Smooth muscle cell (in vitro differentiated cells): ENCODE measurements at regions not wholly inside any gene's neighbourhood (a gene's known extent, or its start where the extent isn't known, plus 50 kb on each side); places are given as distances from the start of the nearest gene placed in this dataset.

Source experiments
- DNase-seq: peaks from one replicate; lab custom pipeline; 2025; ENCODE audit not compliant: unreplicated experiment; lab: John Stamatoyannopoulos, UW
- H2AFZ ChIP-seq: fragments of 200-600 bp; sonication (generic); 2 replicates; pipeline ENCODE4 v1.6.0; 2016; ENCODE audit warnings: antibody characterized with exemption, low read depth, mild to moderate bottlenecking
- H3F3A ChIP-seq: fragments of 200-600 bp; sonication (generic); 2 replicates; pipeline ENCODE4 v1.6.0; 2017; ENCODE audit warnings: antibody characterized with exemption, low read depth
- H3K27ac ChIP-seq: fragments of 200-600 bp; sonication (generic); 2 replicates; pipeline ENCODE4 v1.5.1; 2016; ENCODE audit warnings: low read depth, mild to moderate bottlenecking
- H3K27me3 ChIP-seq: fragments of 200-600 bp; sonication (generic); 2 replicates; pipeline ENCODE4 v1.6.1; 2016; ENCODE audit warnings: low read depth, mild to moderate bottlenecking
- H3K36me3 ChIP-seq: fragments of 200-600 bp; sonication (generic); 2 replicates; pipeline ENCODE4 v1.5.1; 2016; ENCODE audit warnings: low read depth
- H3K4me1 ChIP-seq: fragments of 200-600 bp; sonication (generic); 2 replicates; pipeline ENCODE4 v1.5.1; 2016; ENCODE audit warnings: low read depth
- H3K4me2 ChIP-seq: fragments of 200-600 bp; sonication (generic); 2 replicates; pipeline ENCODE4 v1.6.0; 2016; ENCODE audit warnings: mild to moderate bottlenecking
- H3K4me3 ChIP-seq: fragments of 200-600 bp; sonication (generic); 2 replicates; pipeline ENCODE4 v1.5.1; 2016; ENCODE audit warnings: mild to moderate bottlenecking
- H3K79me2 ChIP-seq: fragments of 200-600 bp; sonication (generic); 2 replicates; pipeline ENCODE4 v1.6.0; 2016; ENCODE audit warnings: low read depth, mild to moderate bottlenecking
- H3K9ac ChIP-seq: fragments of 200-600 bp; sonication (generic); 2 replicates; pipeline ENCODE4 v1.6.0; 2016; ENCODE audit warnings: low read depth
- H3K9me3 ChIP-seq: fragments of 200-600 bp; sonication (generic); replicated peaks from 2 replicates; pipeline ENCODE4 v1.5.1; 2016; ENCODE audit warnings: low read depth
- H4K20me1 ChIP-seq: fragments of 200-600 bp; sonication (generic); 2 replicates; pipeline ENCODE4 v1.6.0; 2016; ENCODE audit warnings: low read depth
- CTCF ChIP-seq: fragments of 200-600 bp; sonication (generic); IDR thresholded peaks from 2 replicates; pipeline ENCODE4 v1.5.1; 2017; ENCODE audit warnings: borderline replicate concordance, mild to moderate bottlenecking, antibody characterized with exemption; ENCODE audit not compliant: insufficient read depth, poor library complexity, severe bottlenecking
- WGBS: methylation state at CpG from one replicate; pipeline ENCODE4 v1.1.7; 2016; ENCODE audit warnings: low lambda C conversion rate; 5-methylcytosine and 5-hydroxymethylcytosine counted together

- Histone ChIP-seq H4K20me1 (no peaks in the 10 kb centered on the region), H3K4me2 (no peak overlapping the region), H3K36me3 (no peaks in the 10 kb centered on the region), H3K4me1 (no peaks in the 10 kb centered on the region), H3F3A (no peaks in the 10 kb centered on the region), H3K27me3 (no peaks in the 10 kb centered on the region), H2AFZ (no peak overlapping the region), H3K9ac (no peak overlapping the region), H3K27ac (no peak overlapping the region), H3K79me2 (no peaks in the 10 kb centered on the region), H3K4me3 (no peak overlapping the region), H3K9me3 (no peaks in the 10 kb centered on the region)
- no peak for DNase-seq
- TF ChIP-seq CTCF, result no peak
- WGBS, result 79% methylated on average over 7 of the region's 7 CpGs
These were observed 379.2 kb upstream of the IRX1 start for GRCh38 chr5:3216386-3216785.

- H4K20me1 ChIP-seq, result no peaks in the 10 kb centered on the region
These were observed 380.7 kb upstream of the IRX1 start for GRCh38 chr5:3214838-3215374.

GRCh38 chr5:3214396-3214795 is 381.2 kb upstream of the IRX1 start:
- no peaks in the 10 kb centered on the region for H4K20me1 ChIP-seq
- H3K27me3 ChIP-seq, result no peaks in the 10 kb centered on the region
- WGBS, result 92% methylated on average over 8 of the region's 8 CpGs
- no peaks in the 10 kb centered on the region for H3F3A ChIP-seq
- TF ChIP-seq CTCF, result no peak
- no peaks in the 10 kb centered on the region for H3K4me1 ChIP-seq
- no peak overlapping the region for H3K4me3 ChIP-seq
- no peaks in the 10 kb centered on the region for H3K79me2 ChIP-seq
- no peaks in the 10 kb centered on the region for H3K36me3 ChIP-seq
- H3K9ac ChIP-seq, result no peak overlapping the region
- no peak for DNase-seq
- no peaks in the 10 kb centered on the region for H3K9me3 ChIP-seq
- no peak overlapping the region for H3K27ac ChIP-seq
- no peak overlapping the region for H3K4me2 ChIP-seq
- no peak overlapping the region for H2AFZ ChIP-seq

More at GRCh38 chr5:3214838-3215374, 380.7 kb upstream of the IRX1 start:
- H3K36me3 ChIP-seq, result no peaks in the 10 kb centered on the region
- no peaks in the 10 kb centered on the region for H3K9me3 ChIP-seq
- no peaks in the 10 kb centered on the region for H3F3A ChIP-seq
- no peak overlapping the region for H3K4me3 ChIP-seq
- H3K9ac ChIP-seq, result no peak overlapping the region
- no peak overlapping the region for H2AFZ ChIP-seq
- H3K27ac ChIP-seq, result no peak overlapping the region
- no peaks in the 10 kb centered on the region for H3K27me3 ChIP-seq
- H3K79me2 ChIP-seq, result no peaks in the 10 kb centered on the region
- H3K4me1 ChIP-seq, result no peaks in the 10 kb centered on the region
- no peak for DNase-seq
- TF ChIP-seq CTCF, result no peak
- no peak overlapping the region for H3K4me2 ChIP-seq
- WGBS, result 88% methylated on average over 12 of the region's 12 CpGs

- Histone ChIP-seq H2AFZ (no peak overlapping the region), H3K4me3 (no peak overlapping the region), H3K9ac (no peak overlapping the region), H3K4me2 (no peak overlapping the region), H4K20me1 (no peaks in the 10 kb centered on the region), H3K9me3 (no peaks in the 10 kb centered on the region), H3K4me1 (no peaks in the 10 kb centered on the region), H3K79me2 (no peaks in the 10 kb centered on the region), H3K36me3 (no peaks in the 10 kb centered on the region), H3K27me3 (no peaks in the 10 kb centered on the region), H3K27ac (no peak overlapping the region), H3F3A (no peaks in the 10 kb centered on the region)
- DNase-seq, result no peak
- no peak for TF ChIP-seq CTCF
- WGBS, result 86% methylated on average over 15 of the region's 15 CpGs
These were observed 382.8 kb upstream of the IRX1 start for GRCh38 chr5:3212869-3213268.
